ENCODE measurements at regions not wholly inside any gene's neighbourhood (a gene's known extent, or its start where the extent isn't known, plus 50 kb on each side); places are given as distances from the start of the nearest gene placed in this dataset.

- no peak for TF ChIP-seq CTCF (IDR thresholded peaks at IDR 0.05; ENCODE audit: insufficient read depth, low read length)
- TF ChIP-seq GABPA (IDR thresholded peaks at IDR 0.05; ENCODE audit: low read depth): no peak
- no peak for TF ChIP-seq POLR2AphosphoS5 (IDR thresholded peaks at IDR 0.05; ENCODE audit: low read depth)
- TF ChIP-seq SPI1 (IDR thresholded peaks at IDR 0.05; ENCODE audit: borderline replicate concordance, low read depth): no peak
- TF ChIP-seq REST (IDR thresholded peaks at IDR 0.05; ENCODE audit: insufficient replicate concordance, low read depth): no peak
These were observed 600.9 kb upstream of the FLRT2 start for GRCh38 chr14:84929086-84929485.
